ENCODE measurements at regions not wholly inside any gene's neighbourhood (a gene's known extent, or its start where the extent isn't known, plus 50 kb on each side); places are given as distances from the start of the nearest gene placed in this dataset.
"Not testable (repeated sequence)": the region's sequence is repeated elsewhere in the genome, so short reads cannot be mapped to it uniquely, and the experiment has no call there.

DNA sequence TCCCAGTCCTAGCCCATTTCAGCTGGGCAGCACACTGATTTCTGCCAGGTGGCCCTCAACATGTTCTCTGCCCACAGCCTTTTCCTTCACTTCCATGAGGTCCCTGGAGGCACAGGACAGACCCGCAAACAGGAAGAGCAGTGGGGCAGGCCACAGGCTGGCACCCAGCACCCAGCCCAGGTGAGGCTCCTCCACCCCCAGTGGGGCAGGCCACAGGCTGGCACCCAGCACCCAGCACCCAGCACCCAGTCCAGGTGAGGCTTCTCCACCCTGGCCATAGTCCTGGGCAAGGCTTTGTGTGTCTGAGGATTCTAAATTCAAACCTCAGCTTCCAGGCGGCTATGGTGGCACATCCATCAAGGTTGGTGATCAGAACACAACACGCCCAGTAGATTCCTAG lies 1413.0 kb downstream of the BRD1 start:
- TF ChIP-seq SIN3A (IDR thresholded peaks at IDR 0.05; ENCODE audit: borderline replicate concordance, insufficient read depth, low read depth, low read length) (no peak), TCF7L2 (IDR thresholded peaks at IDR 0.05; ENCODE audit: low read depth, low read length) (no peak), CTCF (IDR thresholded peaks at IDR 0.05) (no peak), REST (IDR thresholded peaks at IDR 0.05; ENCODE audit: insufficient read depth in 1 of 2, low read depth in 2 of 2, low read length in 1 of 2) (no peak), POLR2AphosphoS5 (IDR thresholded peaks at IDR 0.05; ENCODE audit: low read depth, low read length) (no peak)
- CTCF ChIA-PET, result no interaction called here
- intact Hi-C loops (cut with micrococcal nuclease; ENCODE audit: unreplicated experiment) (no loop called here), in situ Hi-C loops (cut with HindIII; ENCODE audit: low pct_unique_long_range_greater_than_20kb, low sequenced_read_pairs) (no loop called here)
- BruUV-seq (replicated peaks), result no TSS peak
- H3K27ac ChIP-seq (ENCODE audit: low read length), result no peak overlapping the region
- no peaks in the 10 kb centered on the region for H3K9me3 ChIP-seq (ENCODE audit: control insufficient read depth, insufficient read depth, low read depth, low read length)
- H3K36me3 ChIP-seq (ENCODE audit: control insufficient read depth, insufficient read depth, low read length), result no peaks in the 10 kb centered on the region
- H3K27me3 ChIP-seq (ENCODE audit: control insufficient read depth, insufficient read depth, low read length), result no peaks in the 10 kb centered on the region
- POLR2A ChIA-PET, result no interaction called here
- DNase-seq (ENCODE audit: low read depth, low spot score) (no peak), ATAC-seq (no peak)
- H3K4me3 ChIP-seq (ENCODE audit: low read depth in 2 of 2, low read length in 2 of 2), result no peak overlapping the region
- no peaks in the 10 kb centered on the region for H3K4me1 ChIP-seq (ENCODE audit: control insufficient read depth, insufficient read depth, low read length)

DNA sequence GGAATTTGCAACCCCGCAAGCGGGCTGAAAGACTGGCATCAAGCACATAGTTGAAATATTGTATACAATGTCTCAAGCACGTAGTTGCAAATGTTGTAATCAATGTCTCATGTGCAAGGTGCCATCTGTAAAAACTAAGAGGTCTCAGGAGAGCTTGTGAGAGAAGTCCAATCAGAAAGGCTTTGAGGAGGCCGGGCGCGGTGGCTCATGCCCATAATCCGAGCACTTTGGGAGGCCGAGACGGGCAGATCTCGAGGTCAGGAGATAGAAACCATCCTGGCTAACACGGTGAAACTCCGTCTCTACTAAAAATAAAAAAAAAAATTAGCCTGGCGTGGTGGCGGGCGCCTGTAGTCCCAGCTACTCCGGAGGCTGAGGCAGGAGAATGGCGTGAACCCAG lies 1414.7 kb downstream of the BRD1 start:
- in situ Hi-C loops (cut with HindIII; ENCODE audit: low pct_unique_long_range_greater_than_20kb, low sequenced_read_pairs); DNase-seq (ENCODE audit: low read depth, low spot score); intact Hi-C loops (cut with micrococcal nuclease; ENCODE audit: unreplicated experiment); H3K27ac ChIP-seq (ENCODE audit: low read length); POLR2A ChIA-PET; H3K4me3 ChIP-seq (ENCODE audit: low read depth in 2 of 2, low read length in 2 of 2); BruUV-seq (replicated peaks); H3K27me3 ChIP-seq (ENCODE audit: control insufficient read depth, insufficient read depth, low read length); CTCF ChIA-PET; H3K4me1 ChIP-seq (ENCODE audit: control insufficient read depth, insufficient read depth, low read length); H3K9me3 ChIP-seq (ENCODE audit: control insufficient read depth, insufficient read depth, low read depth, low read length); H3K36me3 ChIP-seq (ENCODE audit: control insufficient read depth, insufficient read depth, low read length); ATAC-seq: not testable (repeated sequence)

GRCh38 chr22:48410536-48410935 lies 1417.1 kb downstream of the BRD1 start:
- Histone ChIP-seq H3K4me3 (ENCODE audit: low read depth in 2 of 2, low read length in 2 of 2) (no peak overlapping the region), H3K4me1 (ENCODE audit: control insufficient read depth, insufficient read depth, low read length) (no peaks in the 10 kb centered on the region), H3K27ac (ENCODE audit: low read length) (no peak overlapping the region), H3K27me3 (ENCODE audit: control insufficient read depth, insufficient read depth, low read length) (no peaks in the 10 kb centered on the region), H3K9me3 (ENCODE audit: control insufficient read depth, insufficient read depth, low read depth, low read length) (no peaks in the 10 kb centered on the region), H3K36me3 (ENCODE audit: control insufficient read depth, insufficient read depth, low read length) (no peaks in the 10 kb centered on the region)
- BruUV-seq (replicated peaks), result no TSS peak
- intact Hi-C loops (cut with micrococcal nuclease; ENCODE audit: unreplicated experiment), result no loop called here
- POLR2A ChIA-PET, result no interaction called here
- in situ Hi-C loops (cut with HindIII; ENCODE audit: low pct_unique_long_range_greater_than_20kb, low sequenced_read_pairs), result no loop called here
- CTCF ChIA-PET, result no interaction called here
- ATAC-seq (no peak), DNase-seq (ENCODE audit: low read depth, low spot score) (no peak)
- TF ChIP-seq SIN3A (IDR thresholded peaks at IDR 0.05; ENCODE audit: borderline replicate concordance, insufficient read depth, low read depth, low read length), result no peak
- TF ChIP-seq REST (IDR thresholded peaks at IDR 0.05; ENCODE audit: insufficient read depth in 1 of 2, low read depth in 2 of 2, low read length in 1 of 2), result no peak
- TF ChIP-seq POLR2AphosphoS5 (IDR thresholded peaks at IDR 0.05; ENCODE audit: low read depth, low read length), result no peak
- TF ChIP-seq CTCF (IDR thresholded peaks at IDR 0.05), result no peak
- no peak for TF ChIP-seq TCF7L2 (IDR thresholded peaks at IDR 0.05; ENCODE audit: low read depth, low read length)

Data from Panc1 (cell line).